ENCODE measurements at regions not wholly inside any gene's neighbourhood (a gene's known extent, or its start where the extent isn't known, plus 50 kb on each side); places are given as distances from the start of the nearest gene placed in this dataset.

DNA sequence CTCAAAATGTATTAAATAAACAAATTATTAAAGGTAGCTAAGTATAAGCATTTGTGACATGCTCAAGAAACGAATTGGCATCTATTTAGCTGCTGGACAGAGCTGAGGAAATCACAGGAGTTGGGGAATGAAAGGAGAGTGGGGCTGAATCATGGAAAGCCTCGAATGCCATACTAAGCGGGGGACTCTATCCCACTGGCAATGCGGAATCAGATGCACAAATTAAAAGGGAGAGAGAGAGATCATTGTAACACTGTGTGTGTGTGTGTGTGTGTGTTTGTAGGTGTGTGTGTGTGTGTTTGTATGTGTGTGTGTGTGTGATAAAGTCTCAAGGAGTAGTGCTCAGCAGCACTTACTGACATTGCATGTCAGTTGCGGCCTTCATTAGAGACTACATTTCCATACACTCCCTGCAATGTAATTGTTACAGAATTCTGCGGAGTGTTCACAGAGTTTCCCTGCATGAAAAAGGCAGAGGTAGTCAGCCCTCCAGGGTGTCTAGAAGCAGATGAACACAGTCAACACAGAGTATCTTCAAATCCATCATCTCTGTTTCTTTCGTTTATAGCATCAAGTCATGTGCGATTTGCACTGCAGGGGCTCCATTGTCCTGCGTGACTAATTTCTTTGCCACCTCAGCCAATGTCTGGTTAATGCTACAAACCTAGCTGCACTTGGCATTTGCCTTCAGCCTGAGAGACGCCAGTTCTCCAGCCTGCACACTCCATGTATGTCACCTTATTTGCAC, 111.7 kb upstream of the CYRIA start:
- peaks cover 17% of the 10 kb centered on the region for H3K4me1 Mint-ChIP-seq
- no peak for DNase-seq (ENCODE audit: low spot score in 2 of 2, unreplicated experiment in 2 of 2)
- peaks cover 1% of the 10 kb centered on the region for H3K36me3 Mint-ChIP-seq
- H3K27me3 Mint-ChIP-seq (ENCODE audit: low read depth) = no peaks in the 10 kb centered on the region
- no peak overlapping the region for H3K4me3 Mint-ChIP-seq
- H3K9me3 Mint-ChIP-seq = peaks cover 15% of the 10 kb centered on the region
- TF ChIP-seq, protein P1, sequence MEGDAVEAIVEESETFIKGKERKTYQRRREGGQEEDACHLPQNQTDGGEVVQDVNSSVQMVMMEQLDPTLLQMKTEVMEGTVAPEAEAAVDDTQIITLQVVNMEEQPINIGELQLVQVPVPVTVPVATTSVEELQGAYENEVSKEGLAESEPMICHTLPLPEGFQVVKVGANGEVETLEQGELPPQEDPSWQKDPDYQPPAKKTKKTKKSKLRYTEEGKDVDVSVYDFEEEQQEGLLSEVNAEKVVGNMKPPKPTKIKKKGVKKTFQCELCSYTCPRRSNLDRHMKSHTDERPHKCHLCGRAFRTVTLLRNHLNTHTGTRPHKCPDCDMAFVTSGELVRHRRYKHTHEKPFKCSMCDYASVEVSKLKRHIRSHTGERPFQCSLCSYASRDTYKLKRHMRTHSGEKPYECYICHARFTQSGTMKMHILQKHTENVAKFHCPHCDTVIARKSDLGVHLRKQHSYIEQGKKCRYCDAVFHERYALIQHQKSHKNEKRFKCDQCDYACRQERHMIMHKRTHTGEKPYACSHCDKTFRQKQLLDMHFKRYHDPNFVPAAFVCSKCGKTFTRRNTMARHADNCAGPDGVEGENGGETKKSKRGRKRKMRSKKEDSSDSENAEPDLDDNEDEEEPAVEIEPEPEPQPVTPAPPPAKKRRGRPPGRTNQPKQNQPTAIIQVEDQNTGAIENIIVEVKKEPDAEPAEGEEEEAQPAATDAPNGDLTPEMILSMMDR (IDR thresholded peaks at IDR 0.05; ENCODE audit: unreplicated experiment) = no peak
- no peak overlapping the region for H3K27ac Mint-ChIP-seq

DNA sequence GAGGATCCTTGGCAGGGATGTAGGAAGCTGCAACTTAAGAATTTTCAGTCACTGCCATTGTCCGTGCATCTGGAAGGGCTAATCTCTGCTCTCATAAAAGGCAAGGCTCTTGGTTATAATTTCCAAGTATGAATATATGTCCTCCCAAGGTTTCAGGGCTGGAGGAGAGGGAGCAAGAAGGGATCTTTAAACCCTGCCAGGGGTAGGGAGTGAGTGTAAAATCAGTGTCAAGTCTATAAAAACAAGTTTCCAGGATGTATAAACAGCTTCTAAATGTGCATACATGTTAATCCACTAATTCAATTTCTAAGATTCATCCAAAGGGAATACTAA, 110.2 kb upstream of the CYRIA start:
- Mint-ChIP-seq H3K9me3 (peaks cover 6% of the 10 kb centered on the region), H3K27me3 (ENCODE audit: low read depth) (peaks cover 2% of the 10 kb centered on the region), H3K36me3 (peaks cover 1% of the 10 kb centered on the region), H3K4me1 (peaks cover 17% of the 10 kb centered on the region), H3K27ac (no peak overlapping the region), H3K4me3 (no peak overlapping the region)
- DNase-seq (ENCODE audit: low spot score in 2 of 2, unreplicated experiment in 2 of 2) = no peak
- TF ChIP-seq, protein P1 (IDR thresholded peaks at IDR 0.05; ENCODE audit: unreplicated experiment) = no peak

DNA sequence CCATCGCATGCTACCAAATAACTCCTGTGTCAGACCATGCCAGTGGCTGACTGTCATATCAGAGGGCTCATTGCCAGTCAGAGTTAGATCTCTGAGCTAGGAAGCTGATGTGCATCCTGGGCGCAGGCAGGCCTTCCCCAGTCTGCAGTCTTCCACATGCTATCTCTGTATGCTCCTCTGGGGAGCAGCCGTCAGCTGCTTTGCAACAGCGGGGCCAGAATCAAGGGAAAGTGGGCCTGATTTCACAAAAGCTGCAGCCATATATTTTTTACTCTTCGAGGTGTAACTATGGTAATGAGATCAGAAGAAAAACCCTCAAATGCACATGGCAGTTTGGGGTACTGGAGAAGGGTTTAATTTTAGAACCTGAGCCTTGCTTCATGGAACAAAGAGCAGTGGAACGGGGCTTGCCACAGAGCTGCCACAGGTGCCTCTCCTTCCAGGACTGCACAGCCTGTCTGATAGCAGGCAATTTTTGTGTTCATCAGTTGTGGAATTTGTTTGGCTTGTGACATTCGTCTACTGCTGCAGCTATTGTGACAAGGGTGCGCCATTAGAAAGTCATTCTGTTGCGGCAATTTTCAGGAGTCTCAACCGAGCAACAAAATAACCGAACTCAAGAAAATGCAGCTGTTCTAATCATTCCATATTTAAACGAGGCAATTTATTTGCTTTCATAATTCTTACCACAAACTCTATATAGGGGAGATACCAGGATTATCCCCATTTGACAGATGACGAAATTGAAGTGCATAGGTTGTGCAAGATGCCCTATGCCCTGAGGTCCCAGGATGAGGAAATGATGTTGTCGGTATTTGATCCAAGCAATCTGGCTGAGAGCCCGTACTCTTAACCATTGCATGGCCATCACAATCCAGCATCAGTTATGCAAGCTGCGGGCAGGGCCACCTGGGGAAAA, 109.6 kb upstream of the CYRIA start:
- no peak for DNase-seq (ENCODE audit: low spot score in 2 of 2, unreplicated experiment in 2 of 2)
- Mint-ChIP-seq H3K27ac (no peak overlapping the region), H3K9me3 (peaks cover under 1% of the 10 kb centered on the region), H3K36me3 (no peaks in the 10 kb centered on the region), H3K4me1 (peaks cover 17% of the 10 kb centered on the region), H3K27me3 (ENCODE audit: low read depth) (peaks cover 4% of the 10 kb centered on the region), H3K4me3 (no peak overlapping the region)
- TF ChIP-seq, protein P1 (IDR thresholded peaks at IDR 0.05; ENCODE audit: unreplicated experiment) = no peak

DNA sequence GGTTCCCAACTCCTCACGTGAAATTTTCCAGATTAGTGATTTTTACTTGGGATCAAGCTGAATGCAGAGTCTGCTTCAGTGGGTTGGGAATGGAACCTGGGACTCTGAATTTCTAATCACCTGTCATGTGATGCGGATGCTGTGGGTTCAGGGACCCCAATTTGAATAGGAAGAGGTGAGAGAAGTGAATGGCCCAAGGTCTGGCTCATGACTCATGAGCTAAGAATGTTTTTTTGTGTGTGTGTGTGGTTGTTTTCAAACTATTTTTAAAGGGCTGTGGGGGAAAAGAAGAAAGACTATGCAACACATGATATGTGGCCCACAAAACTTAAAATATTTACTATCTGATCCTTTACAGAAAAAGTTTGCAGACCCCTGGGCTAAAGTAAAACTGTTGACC, 108.5 kb upstream of the CYRIA start:
- Mint-ChIP-seq H3K4me1 (peaks cover 17% of the 10 kb centered on the region), H3K36me3 (no peaks in the 10 kb centered on the region), H3K9me3 (no peaks in the 10 kb centered on the region), H3K27ac (no peak overlapping the region), H3K27me3 (ENCODE audit: low read depth) (peaks cover 11% of the 10 kb centered on the region), H3K4me3 (no peak overlapping the region)
- DNase-seq (ENCODE audit: low spot score in 2 of 2, unreplicated experiment in 2 of 2) = no peak
- TF ChIP-seq, protein P1 (IDR thresholded peaks at IDR 0.05; ENCODE audit: unreplicated experiment) = no peak

DNA sequence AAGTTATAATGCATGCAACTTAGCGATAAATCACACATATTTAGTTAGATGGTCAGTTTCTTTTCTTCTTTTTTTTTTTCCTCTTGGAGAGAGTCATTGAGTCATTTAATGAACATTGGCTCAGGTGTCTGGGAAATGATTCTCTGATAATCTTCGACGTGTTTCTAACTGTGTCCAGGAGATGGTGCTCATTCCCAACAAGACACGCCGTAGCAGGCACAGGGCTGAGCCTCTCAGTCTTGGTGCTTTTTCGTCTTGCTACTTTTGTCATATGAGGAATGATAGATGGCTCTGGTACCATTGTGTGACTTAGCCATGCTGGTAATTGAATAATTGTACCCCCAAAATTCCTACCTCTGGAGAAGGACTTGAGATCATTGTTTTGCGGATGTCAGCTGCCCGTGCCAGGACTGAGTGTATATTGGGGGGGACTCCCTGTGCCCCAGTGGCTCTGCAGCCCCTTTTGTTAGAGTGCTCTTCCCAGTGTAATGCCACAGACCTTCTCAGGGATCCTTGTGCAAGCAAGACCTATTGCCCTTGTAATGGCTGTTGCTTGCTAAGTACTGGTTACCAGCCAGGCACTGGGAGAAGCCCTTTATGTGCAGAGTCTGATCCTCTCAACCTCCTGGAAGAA, 107.6 kb upstream of the CYRIA start:
- no peaks in the 10 kb centered on the region for H3K36me3 Mint-ChIP-seq
- peak in 1 of 2 experiments; percentile 44 for DNase-seq (ENCODE audit: low spot score in 2 of 2, unreplicated experiment in 2 of 2)

More for the DNA sequence above, 107.6 kb upstream of the CYRIA start:
- Mint-ChIP-seq H3K4me1 (peaks cover 17% of the 10 kb centered on the region), H3K27ac (peak overlapping the region; percentile 32), H3K27me3 (ENCODE audit: low read depth) (peaks cover 13% of the 10 kb centered on the region), H3K9me3 (no peaks in the 10 kb centered on the region), H3K4me3 (no peak overlapping the region)
- TF ChIP-seq, protein P1 (IDR thresholded peaks at IDR 0.05; ENCODE audit: unreplicated experiment) = peak; percentile 63
